ENCODE measurements at regions not wholly inside any gene's neighbourhood (a gene's known extent, or its start where the extent isn't known, plus 50 kb on each side); places are given as distances from the start of the nearest gene placed in this dataset.

- intact Hi-C loops (cut with micrococcal nuclease): no loop called here
Observed at GRCh38 chr14:22420598-22421186, 168.3 kb downstream of the DAD1 start.

GRCh38 chr14:22419620-22420019 lies 169.4 kb downstream of the DAD1 start:
- intact Hi-C loops (cut with micrococcal nuclease): no loop called here

DNA sequence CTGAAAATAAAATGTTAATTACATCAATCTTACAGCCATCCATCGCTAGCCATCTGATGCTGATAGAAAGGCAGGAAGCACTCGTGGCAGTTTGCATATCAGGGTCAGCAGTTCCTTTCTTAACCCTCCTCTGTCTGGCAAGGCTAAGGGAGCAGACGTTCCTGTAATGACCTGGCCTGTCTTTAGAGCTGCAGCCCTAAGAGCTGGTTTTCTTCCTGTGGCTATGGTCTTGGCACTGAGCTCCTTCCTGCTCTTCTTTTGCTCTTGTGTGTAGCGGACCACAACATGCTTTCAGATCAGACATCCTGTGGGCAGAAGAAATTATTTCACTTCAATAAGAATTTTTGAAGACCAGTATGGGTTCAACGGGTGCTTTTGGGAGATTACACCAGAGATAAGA lies 170.4 kb downstream of the DAD1 start:
- intact Hi-C loops (cut with micrococcal nuclease): no loop called here

GRCh38 chr14:22417914-22418313 lies 171.1 kb downstream of the DAD1 start:
- intact Hi-C loops (cut with micrococcal nuclease): no loop called here

DNA sequence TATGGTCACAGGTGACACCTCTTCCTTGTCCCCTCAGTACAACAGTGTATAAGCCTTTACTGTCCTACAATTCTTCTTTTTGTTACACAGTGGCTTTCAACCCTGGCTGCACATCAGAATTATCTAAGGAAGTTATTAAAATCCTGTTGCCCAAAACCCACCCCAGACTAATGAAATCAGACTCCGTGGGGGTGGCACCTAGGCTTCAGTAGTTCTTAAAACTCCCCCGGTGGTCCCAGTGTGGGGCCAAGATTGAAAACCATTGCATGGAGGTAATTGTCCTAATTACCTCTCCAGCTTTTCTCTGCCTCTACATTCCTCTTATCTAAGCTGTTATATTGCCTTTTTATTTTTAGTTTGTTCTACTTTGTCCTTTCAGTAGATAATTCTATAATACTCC lies 172.8 kb downstream of the DAD1 start:
- intact Hi-C loops (cut with micrococcal nuclease): no loop called here

GRCh38 chr14:22415605-22415959 lies 173.4 kb downstream of the DAD1 start:
- intact Hi-C loops (cut with micrococcal nuclease): no loop called here

GRCh38 chr14:22414876-22415604 lies 174.0 kb downstream of the DAD1 start:
- intact Hi-C loops (cut with micrococcal nuclease): no loop called here

GRCh38 chr14:22412926-22413411 lies 176.1 kb downstream of the DAD1 start:
- intact Hi-C loops (cut with micrococcal nuclease): no loop called here

GRCh38 chr14:22411398-22412055 lies 177.5 kb downstream of the DAD1 start:
- intact Hi-C loops (cut with micrococcal nuclease): no loop called here

DNA sequence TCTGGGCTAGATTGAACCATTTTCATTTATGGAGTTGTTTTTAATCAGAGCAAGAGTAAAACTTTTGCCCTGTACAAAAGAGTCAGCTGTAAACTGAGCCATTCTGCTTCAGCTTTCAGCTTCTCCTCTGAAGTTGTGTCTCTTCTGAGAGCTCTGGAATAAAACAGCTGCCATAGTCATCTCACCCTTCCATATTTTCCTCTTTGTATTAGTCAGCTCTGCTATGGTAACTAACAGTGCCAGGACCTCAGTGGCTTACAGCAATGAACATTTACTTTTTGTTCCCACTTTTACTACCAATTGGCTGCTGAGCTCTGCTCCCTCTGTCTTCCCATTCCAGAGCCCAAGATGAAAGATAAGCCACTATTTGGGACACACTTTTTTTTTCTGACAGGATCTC lies 178.5 kb downstream of the DAD1 start:
- intact Hi-C loops (cut with micrococcal nuclease): no loop called here

- intact Hi-C loops (cut with micrococcal nuclease): no loop called here
Observed at GRCh38 chr14:22409006-22409405, 180.0 kb downstream of the DAD1 start.

DNA sequence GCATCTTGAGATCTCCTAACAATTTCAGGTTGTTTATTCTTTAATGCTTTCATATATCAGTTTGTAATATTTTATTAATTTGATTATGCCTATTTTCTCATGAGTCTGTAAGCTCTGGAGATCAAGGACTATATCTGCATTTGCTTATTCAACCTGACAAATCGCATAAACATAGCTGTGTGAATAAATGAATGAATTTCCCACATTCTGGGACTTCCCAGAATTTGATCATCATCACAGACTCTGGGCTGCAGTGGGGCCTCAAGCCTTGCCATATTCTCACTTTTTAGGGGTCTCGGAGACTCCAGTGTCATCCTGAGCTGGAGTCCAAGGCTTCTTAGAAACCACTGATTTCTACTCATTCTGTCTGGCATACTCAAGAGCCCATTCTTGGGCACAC lies 180.5 kb downstream of the DAD1 start:
- intact Hi-C loops (cut with micrococcal nuclease): no loop called here

GRCh38 chr14:22407033-22407432 lies 182.0 kb downstream of the DAD1 start:
- intact Hi-C loops (cut with micrococcal nuclease): no loop called here

GRCh38 chr14:22405201-22405600 lies 183.8 kb downstream of the DAD1 start:
- intact Hi-C loops (cut with micrococcal nuclease): no loop called here

- intact Hi-C loops (cut with micrococcal nuclease): no loop called here
Observed at GRCh38 chr14:22403296-22403695, 185.7 kb downstream of the DAD1 start.

- intact Hi-C loops (cut with micrococcal nuclease): no loop called here
Observed at GRCh38 chr14:22400655-22401259, 188.3 kb downstream of the DAD1 start.

DNA sequence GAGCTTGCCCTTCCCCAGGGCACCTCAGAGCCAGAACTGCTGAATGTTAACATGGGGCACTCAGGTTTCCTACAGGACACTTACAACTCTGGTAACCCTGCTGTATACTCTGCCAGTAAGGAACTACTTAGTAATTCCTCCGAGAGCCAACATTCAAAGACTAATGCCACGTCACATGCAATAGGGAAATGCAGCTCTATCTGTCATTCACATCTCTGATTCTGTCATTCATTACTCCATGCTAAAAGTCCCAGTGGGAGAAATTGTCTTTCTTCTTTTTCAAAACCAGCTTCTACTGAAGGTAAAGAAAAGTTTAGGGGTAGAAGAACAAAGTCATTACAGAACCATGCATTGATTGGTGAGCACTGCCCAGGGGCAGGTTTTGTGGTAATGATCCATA lies 189.2 kb downstream of the DAD1 start:
- intact Hi-C loops (cut with micrococcal nuclease): no loop called here

- intact Hi-C loops (cut with micrococcal nuclease): no loop called here
Observed at GRCh38 chr14:22397221-22397737, 191.7 kb downstream of the DAD1 start.

DNA sequence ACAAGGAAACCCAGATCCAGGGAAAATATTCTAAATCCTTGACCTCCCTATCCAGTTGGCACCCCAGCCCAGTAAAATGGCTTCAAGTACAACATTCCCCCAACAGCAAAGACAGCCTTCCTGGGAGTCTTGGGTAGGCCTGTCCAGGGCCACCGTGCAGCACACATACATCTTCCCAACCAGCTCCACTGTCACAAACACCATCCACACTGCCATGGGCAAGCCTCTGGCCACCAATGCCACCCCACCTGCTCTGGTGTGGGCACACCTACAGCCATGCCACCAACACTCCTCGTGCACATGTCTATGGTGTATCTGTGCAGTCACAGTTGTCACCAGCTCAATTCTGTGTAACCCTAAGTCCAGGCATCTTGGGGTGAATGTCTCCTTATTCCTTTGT lies 193.2 kb downstream of the DAD1 start:
- intact Hi-C loops (cut with micrococcal nuclease): no loop called here

DNA sequence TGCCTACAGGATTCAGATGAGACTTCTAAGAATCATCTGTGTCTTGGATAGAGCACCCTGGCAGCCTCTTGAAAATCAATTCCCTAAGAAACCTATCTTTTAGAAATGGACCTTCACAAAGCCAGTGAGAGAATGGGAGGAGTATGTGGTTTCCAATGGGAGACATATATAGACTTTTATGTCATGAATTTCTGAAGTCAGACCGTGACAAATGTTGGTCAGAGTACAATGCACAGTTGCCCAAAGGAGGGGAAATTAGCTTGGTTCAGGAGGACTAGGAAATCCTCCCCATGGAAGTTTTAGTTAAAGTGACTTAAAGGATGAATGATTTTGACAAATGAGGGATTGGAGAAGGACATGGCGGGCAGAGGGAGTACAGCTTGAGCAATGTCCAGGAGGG lies 194.4 kb downstream of the DAD1 start:
- intact Hi-C loops (cut with micrococcal nuclease): no loop called here

DNA sequence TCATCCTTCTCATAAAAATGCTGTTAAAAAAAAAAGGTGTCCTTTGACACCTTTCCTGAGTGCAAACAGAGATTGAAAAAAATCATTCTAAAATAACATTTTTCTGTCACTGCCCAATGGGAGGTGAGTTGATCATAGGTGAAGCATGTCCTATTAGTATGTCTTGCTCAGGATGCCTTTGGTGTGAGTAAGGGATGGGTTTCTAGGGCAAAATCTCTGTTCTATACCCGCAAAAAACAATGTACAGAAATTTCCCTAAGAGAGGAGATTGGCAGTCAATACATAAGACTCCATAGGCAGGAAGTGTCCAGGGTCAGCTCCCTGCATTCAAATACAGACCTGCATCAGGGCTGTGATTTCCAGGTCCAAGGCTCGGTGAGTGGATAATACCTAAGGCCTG lies 195.2 kb downstream of the DAD1 start:
- intact Hi-C loops (cut with micrococcal nuclease): no loop called here

DNA sequence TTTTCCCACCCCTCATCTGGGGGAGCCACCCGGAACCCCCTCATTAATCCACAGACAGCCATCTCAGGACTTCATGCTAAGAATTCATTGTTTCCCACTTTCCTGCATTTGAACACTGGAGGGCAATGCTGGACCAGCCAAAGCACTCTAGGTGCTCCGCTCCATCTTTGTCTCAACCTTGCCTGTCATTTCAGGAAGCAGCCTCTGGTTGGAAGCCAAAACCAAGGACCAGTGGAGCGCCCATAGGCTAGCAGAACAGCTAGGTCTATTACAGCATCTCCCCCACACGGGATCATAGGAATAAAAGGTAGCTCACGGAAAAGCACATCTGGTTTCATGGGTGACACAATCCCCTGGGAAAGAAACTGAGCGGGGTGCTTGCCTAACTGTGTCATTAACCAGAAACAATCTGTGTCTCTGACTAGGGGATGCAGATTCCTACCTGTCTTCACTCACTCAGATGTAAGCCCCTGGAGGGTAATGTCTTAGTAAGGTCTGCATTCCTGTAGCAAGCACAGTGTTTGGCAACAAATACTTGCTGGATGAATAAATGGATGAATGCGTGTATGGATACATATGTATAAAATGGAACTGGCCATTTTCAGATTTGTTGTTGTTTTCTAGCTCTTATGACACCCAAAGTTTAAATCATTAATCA lies 197.0 kb downstream of the DAD1 start:
- intact Hi-C loops (cut with micrococcal nuclease): no loop called here

Measured in T-helper 1 cell treated with Interleukin-12 subunit alpha and Interleukin-12 subunit beta and Interleukin-4 antibody, amounts not matched to agents 30 ng/mL and 1 ng/mL, for 36 hours (primary cell).